ENCODE measurements at regions not wholly inside any gene's neighbourhood (a gene's known extent, or its start where the extent isn't known, plus 50 kb on each side); places are given as distances from the start of the nearest gene placed in this dataset.

- no peak overlapping the region for H3K27ac Mint-ChIP-seq
- DNase-seq: no peak
- H3K9me3 Mint-ChIP-seq: peaks cover 46% of the 10 kb centered on the region
- no peak overlapping the region for H3K4me3 Mint-ChIP-seq
- H3K27me3 Mint-ChIP-seq (ENCODE audit: insufficient read depth): no peaks in the 10 kb centered on the region
- no peaks in the 10 kb centered on the region for H3K4me1 Mint-ChIP-seq (ENCODE audit: low read depth)
- TF ChIP-seq CTCF (IDR thresholded peaks at IDR 0.05): no peak
- H3K36me3 Mint-ChIP-seq (ENCODE audit: low read depth): no peaks in the 10 kb centered on the region
Observed at GRCh38 chr1:80249699-80250098, 1243.2 kb upstream of the ADGRL4 start.

- Mint-ChIP-seq H3K4me1 (ENCODE audit: low read depth) (no peaks in the 10 kb centered on the region), H3K4me3 (no peak overlapping the region), H3K9me3 (peaks cover 47% of the 10 kb centered on the region), H3K27ac (no peak overlapping the region), H3K36me3 (ENCODE audit: low read depth) (no peaks in the 10 kb centered on the region), H3K27me3 (ENCODE audit: insufficient read depth) (no peaks in the 10 kb centered on the region)
- DNase-seq: no peak
- TF ChIP-seq CTCF (IDR thresholded peaks at IDR 0.05): no peak
Observed at GRCh38 chr1:80248886-80249285, 1242.4 kb upstream of the ADGRL4 start.

GRCh38 chr1:80245813-80246212 is 1239.3 kb upstream of the ADGRL4 start:
- TF ChIP-seq CTCF (IDR thresholded peaks at IDR 0.05): no peak
- H3K4me1 Mint-ChIP-seq (ENCODE audit: low read depth): no peaks in the 10 kb centered on the region
- no peak overlapping the region for H3K27ac Mint-ChIP-seq
- no peaks in the 10 kb centered on the region for H3K36me3 Mint-ChIP-seq (ENCODE audit: low read depth)
- no peak overlapping the region for H3K4me3 Mint-ChIP-seq
- no peak for DNase-seq
- peaks cover 47% of the 10 kb centered on the region for H3K9me3 Mint-ChIP-seq
- H3K27me3 Mint-ChIP-seq (ENCODE audit: insufficient read depth): no peaks in the 10 kb centered on the region

GRCh38 chr1:80244372-80244771 is 1237.8 kb upstream of the ADGRL4 start:
- no peaks in the 10 kb centered on the region for H3K36me3 Mint-ChIP-seq (ENCODE audit: low read depth)
- no peaks in the 10 kb centered on the region for H3K27me3 Mint-ChIP-seq (ENCODE audit: insufficient read depth)
- H3K4me1 Mint-ChIP-seq (ENCODE audit: low read depth): no peaks in the 10 kb centered on the region
- no peak overlapping the region for H3K27ac Mint-ChIP-seq
- no peak for DNase-seq
- H3K4me3 Mint-ChIP-seq: no peak overlapping the region
- TF ChIP-seq CTCF (IDR thresholded peaks at IDR 0.05): no peak
- peaks cover 43% of the 10 kb centered on the region for H3K9me3 Mint-ChIP-seq

- H3K27me3 Mint-ChIP-seq (ENCODE audit: insufficient read depth): no peaks in the 10 kb centered on the region
Observed at GRCh38 chr1:80241566-80241965, 1235.0 kb upstream of the ADGRL4 start.

More at GRCh38 chr1:80241566-80241965, 1235.0 kb upstream of the ADGRL4 start:
- no peak for TF ChIP-seq CTCF (IDR thresholded peaks at IDR 0.05)
- Mint-ChIP-seq H3K36me3 (ENCODE audit: low read depth) (no peaks in the 10 kb centered on the region), H3K4me1 (ENCODE audit: low read depth) (no peaks in the 10 kb centered on the region), H3K27ac (no peak overlapping the region), H3K4me3 (no peak overlapping the region), H3K9me3 (peaks cover 27% of the 10 kb centered on the region)
- DNase-seq: no peak

Measured in HFFc6 (cell line).